HEK293T (cell line): ENCODE measurements at regions not wholly inside any gene's neighbourhood (a gene's known extent, or its start where the extent isn't known, plus 50 kb on each side); places are given as distances from the start of the nearest gene placed in this dataset.

Experiments
- CTCF ChIA-PET: fragments of 350-600 bp; formaldehyde crosslinking; extraction: SDS; loops from one replicate; lab custom pipeline; 2021; ENCODE audit warnings: antibody characterized with exemption, inconsistent platforms; lab: Yijun Ruan, JAX
- POLR2A ChIA-PET: fragments of 350-600 bp; formaldehyde crosslinking; extraction: SDS; loops from one replicate; lab custom pipeline; 2020; ENCODE audit warnings: antibody characterized with exemption, inconsistent platforms; lab: Yijun Ruan, JAX
- DNase-seq: peaks from one replicate; pipeline ENCODE4 v3.0.0; 2012; ENCODE audit warnings: mixed read lengths; ENCODE audit errors: extremely low spot score
- ARNT ChIP-seq: fragments of 450-650 bp; IDR thresholded peaks from 2 replicates; pipeline ENCODE4 v1.6.1; 2017; ENCODE audit warnings: mild to moderate bottlenecking
- BHLHE40 ChIP-seq: fragments of 450-650 bp; IDR thresholded peaks from 2 replicates; pipeline ENCODE4 v1.6.1; 2016; ENCODE audit warnings: mild to moderate bottlenecking, moderate library complexity, borderline replicate concordance
- CTBP1 ChIP-seq: fragments of 450-650 bp; IDR thresholded peaks from 2 replicates; pipeline ENCODE4 v1.6.1; 2016; ENCODE audit warnings: borderline replicate concordance
- ELF4 ChIP-seq: fragments of 450-650 bp; IDR thresholded peaks from 2 replicates; pipeline ENCODE4 v1.6.1; 2017; ENCODE audit warnings: antibody characterized with exemption
- FOXA1 ChIP-seq: fragments of 450-650 bp; IDR thresholded peaks from 2 replicates; pipeline ENCODE4 v1.6.1; 2016; ENCODE audit warnings: mild to moderate bottlenecking
- FOXK2 ChIP-seq: fragments of 450-650 bp; IDR thresholded peaks from 2 replicates; pipeline ENCODE4 v1.6.1; 2016; ENCODE audit warnings: mild to moderate bottlenecking
- FOXM1 ChIP-seq: fragments of 450-650 bp; IDR thresholded peaks from 2 replicates; pipeline ENCODE4 v1.6.1; 2017; ENCODE audit warnings: mild to moderate bottlenecking, borderline replicate concordance
- HDGF ChIP-seq: fragments of 450-650 bp; IDR thresholded peaks from 2 replicates; pipeline ENCODE4 v1.6.1; 2017; ENCODE audit warnings: antibody characterized with exemption, borderline replicate concordance
- L3MBTL2 ChIP-seq: fragments of 450-650 bp; conservative IDR thresholded peaks from 2 replicates; pipeline ENCODE4 v1.6.1; 2016; ENCODE audit warnings: mild to moderate bottlenecking
- LEF1 ChIP-seq: fragments of 450-650 bp; IDR thresholded peaks from 2 replicates; pipeline ENCODE4 v1.6.1; 2017; ENCODE audit warnings: mild to moderate bottlenecking, borderline replicate concordance
- NFRKB ChIP-seq: fragments of 450-650 bp; IDR thresholded peaks from 2 replicates; pipeline ENCODE4 v1.6.1; 2016; ENCODE audit warnings: mild to moderate bottlenecking, moderate library complexity
- SP1 ChIP-seq: fragments of 450-650 bp; IDR thresholded peaks from 2 replicates; pipeline ENCODE4 v1.6.1; 2017
- SUZ12 ChIP-seq: fragments of 450-650 bp; IDR thresholded peaks from 2 replicates; pipeline ENCODE4 v1.6.1; 2016; ENCODE audit warnings: mild to moderate bottlenecking
- TARDBP ChIP-seq: fragments of 450-650 bp; IDR thresholded peaks from 2 replicates; pipeline ENCODE4 v1.6.1; 2016
- ZNF384 ChIP-seq: fragments of 450-650 bp; IDR thresholded peaks from 2 replicates; pipeline ENCODE4 v1.6.1; 2016
- TF ChIP-seq, protein P1 (sequence below): fragments of 450-650 bp; IDR thresholded peaks from 2 replicates; pipeline ENCODE4 v1.6.1; 2016

DNA sequence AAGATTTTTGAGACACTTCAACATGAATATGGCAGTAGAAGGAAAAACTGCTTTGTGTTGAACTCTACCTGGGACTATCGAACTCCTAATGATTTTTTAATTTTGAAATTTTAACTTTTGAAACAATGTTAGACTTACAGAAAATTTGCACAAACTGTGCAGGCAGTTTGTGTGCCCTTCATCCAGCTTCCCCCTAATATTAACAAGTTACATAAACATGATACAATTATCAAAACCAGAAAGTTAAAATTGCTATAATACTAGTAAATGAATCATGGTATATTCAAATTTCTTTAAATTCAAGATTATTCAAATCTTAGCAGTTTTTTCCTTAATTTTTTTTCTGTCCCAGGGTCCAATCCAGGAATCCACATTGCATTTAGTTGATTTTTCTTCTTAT lies 278.9 kb downstream of the ADGRL2 start:
- POLR2A ChIA-PET = no interaction called here
- CTCF ChIA-PET = no interaction called here
- TF ChIP-seq NFRKB = no peak
- TF ChIP-seq LEF1 = no peak
- TF ChIP-seq TARDBP = no peak
- TF ChIP-seq FOXA1 = no peak
- no peak for TF ChIP-seq ARNT
- TF ChIP-seq FOXK2 = no peak
- no peak for TF ChIP-seq SUZ12
- TF ChIP-seq L3MBTL2 = no peak
- TF ChIP-seq, protein P1, sequence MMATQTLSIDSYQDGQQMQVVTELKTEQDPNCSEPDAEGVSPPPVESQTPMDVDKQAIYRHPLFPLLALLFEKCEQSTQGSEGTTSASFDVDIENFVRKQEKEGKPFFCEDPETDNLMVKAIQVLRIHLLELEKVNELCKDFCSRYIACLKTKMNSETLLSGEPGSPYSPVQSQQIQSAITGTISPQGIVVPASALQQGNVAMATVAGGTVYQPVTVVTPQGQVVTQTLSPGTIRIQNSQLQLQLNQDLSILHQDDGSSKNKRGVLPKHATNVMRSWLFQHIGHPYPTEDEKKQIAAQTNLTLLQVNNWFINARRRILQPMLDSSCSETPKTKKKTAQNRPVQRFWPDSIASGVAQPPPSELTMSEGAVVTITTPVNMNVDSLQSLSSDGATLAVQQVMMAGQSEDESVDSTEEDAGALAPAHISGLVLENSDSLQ = no peak
- TF ChIP-seq ZNF384 = no peak
- no peak for TF ChIP-seq CTBP1
- TF ChIP-seq HDGF = no peak
- no peak for TF ChIP-seq BHLHE40
- TF ChIP-seq SP1 = no peak
- no peak for TF ChIP-seq FOXM1
- no peak for TF ChIP-seq ELF4
- no peak for DNase-seq

DNA sequence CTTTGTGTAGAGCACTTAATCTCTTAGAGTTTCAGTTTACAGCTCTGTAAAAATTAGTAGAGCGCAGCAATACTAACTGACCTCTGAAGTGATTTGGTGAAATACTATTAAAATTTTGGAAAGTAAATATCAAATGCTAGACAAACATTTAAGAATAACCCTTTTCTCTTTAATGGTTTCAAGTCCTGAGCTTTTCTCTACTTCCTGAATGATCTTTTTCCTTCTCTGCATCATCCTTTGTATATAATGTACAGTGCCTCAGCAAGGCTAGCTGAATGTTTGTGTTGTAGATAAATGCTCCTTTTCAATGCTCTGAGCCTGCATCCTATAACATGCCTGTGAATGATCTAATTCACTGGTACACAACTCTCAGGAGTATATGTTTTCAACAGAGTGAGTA lies 272.9 kb downstream of the ADGRL2 start:
- no peak for TF ChIP-seq ZNF384
- DNase-seq = no peak
- POLR2A ChIA-PET = interaction anchor here (0.6 kb wide), 1 partner anchor 9 kb away, joined by 3 read pairs; no protein-coding TSS in a partner anchor
- CTCF ChIA-PET = no interaction called here

DNA sequence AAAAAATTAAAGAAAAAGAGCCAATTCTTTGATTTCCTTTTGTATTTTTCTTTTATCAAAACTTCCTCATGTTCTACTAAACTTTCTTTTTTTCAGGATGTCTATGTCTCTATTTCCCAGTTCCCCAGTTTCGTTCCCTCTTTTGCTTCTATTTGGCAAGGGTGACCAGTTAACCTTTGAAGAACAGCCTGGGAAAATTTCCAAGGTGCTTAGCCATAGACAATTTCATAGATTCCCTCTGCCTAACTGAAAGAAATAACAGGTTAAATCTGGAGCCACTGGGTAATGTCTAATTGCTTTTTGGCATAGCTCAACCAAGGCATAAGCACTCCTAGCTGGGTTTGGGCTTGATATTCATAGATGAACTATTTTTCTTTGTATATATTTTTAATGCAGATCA lies 272.3 kb downstream of the ADGRL2 start:
- DNase-seq = no peak
- POLR2A ChIA-PET = interaction anchor here (0.6 kb wide), 1 partner anchor 8 kb away, joined by 3 read pairs; no protein-coding TSS in a partner anchor
- no peak for TF ChIP-seq FOXM1
- no peak for TF ChIP-seq L3MBTL2
- TF ChIP-seq LEF1 = no peak
- TF ChIP-seq FOXK2 = no peak
- TF ChIP-seq CTBP1 = no peak
- TF ChIP-seq NFRKB = no peak
- no peak for TF ChIP-seq HDGF
- TF ChIP-seq BHLHE40 = no peak
- TF ChIP-seq FOXA1 = no peak
- no peak for TF ChIP-seq SUZ12
- TF ChIP-seq SP1 = no peak
- no peak for TF ChIP-seq ELF4
- TF ChIP-seq, protein P1 = no peak
- CTCF ChIA-PET = no interaction called here

DNA sequence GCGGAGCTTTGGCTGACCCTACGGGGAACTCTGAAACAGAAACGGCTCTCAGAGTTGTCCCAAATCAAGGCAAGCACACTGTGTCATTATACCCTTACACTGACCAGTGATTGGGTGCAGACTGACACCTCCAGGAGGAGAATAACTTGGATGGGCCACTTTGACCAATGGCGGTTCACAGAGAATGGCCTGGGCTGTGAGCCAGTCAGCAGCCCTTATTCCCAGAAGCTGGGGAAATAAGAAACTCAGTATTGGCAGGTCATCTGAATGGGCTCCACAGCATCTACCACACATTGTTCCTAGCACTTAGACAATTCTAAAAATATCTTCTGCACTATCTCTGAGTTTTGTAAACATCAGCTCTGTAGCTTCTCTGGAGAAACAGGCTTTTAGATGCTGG lies 265.2 kb downstream of the ADGRL2 start:
- ChIA-PET POLR2A (no interaction called here), CTCF (no interaction called here)
- no peak for DNase-seq
- TF ChIP-seq CTBP1 (no peak), BHLHE40 (no peak), SUZ12 (no peak), ARNT (no peak), LEF1 (no peak)

DNA sequence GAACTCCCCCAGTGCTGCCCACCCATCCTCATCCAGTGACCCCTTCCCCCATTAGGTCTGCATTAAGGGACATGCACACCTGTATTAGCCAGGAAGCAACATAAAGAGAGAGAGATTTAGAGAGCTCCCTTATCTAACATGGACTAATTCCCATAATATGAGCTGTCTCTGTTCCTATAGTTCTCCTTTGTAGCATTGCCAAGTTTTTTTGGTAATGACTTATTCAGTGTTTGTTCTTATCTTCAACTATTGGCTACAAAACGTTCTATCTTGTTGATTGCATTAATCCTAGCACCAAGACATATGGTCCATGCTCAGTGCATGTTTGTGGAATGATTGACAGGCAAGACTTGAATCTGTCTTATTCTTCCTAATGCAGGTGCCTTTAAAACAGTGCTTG lies 264.0 kb downstream of the ADGRL2 start:
- CTCF ChIA-PET = interaction anchor here (0.6 kb wide), 1 partner anchor 8 kb away, joined by 3 read pairs; no protein-coding TSS in a partner anchor
- DNase-seq = no peak
- TF ChIP-seq, protein P1 = peak; percentile 62; the same call in 1 of the 2 replicates
- TF ChIP-seq FOXM1 = no peak
- POLR2A ChIA-PET = interaction anchor here (1.0 kb wide), 1 partner anchor 9 kb away, joined by 3 read pairs; no protein-coding TSS in a partner anchor

DNA sequence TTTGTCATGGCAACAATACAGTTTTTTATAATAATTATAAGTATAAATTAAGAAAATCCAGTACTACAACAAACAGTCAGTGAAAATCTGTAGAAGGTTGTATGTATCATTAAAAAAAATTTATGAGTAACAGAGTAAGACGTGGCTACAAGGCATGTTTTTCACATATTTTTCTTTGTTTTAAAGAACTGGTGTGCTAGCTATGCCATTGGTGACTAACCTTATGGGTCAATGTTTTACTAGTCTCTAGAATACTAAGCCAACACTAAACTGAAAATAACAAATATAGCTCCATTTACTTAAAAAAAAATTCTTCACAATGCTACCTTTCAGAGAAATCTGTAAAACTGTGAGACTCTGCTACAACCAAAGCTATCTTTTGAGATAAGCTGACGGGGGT lies 261.5 kb downstream of the ADGRL2 start:
- ChIA-PET POLR2A (no interaction called here), CTCF (no interaction called here)
- no peak for TF ChIP-seq SP1
- no peak for TF ChIP-seq TARDBP
- no peak for TF ChIP-seq FOXM1
- no peak for TF ChIP-seq L3MBTL2
- TF ChIP-seq ELF4 = no peak
- TF ChIP-seq FOXA1 = no peak
- TF ChIP-seq FOXK2 = no peak
- TF ChIP-seq CTBP1 = no peak
- TF ChIP-seq BHLHE40 = no peak
- no peak for DNase-seq

DNA sequence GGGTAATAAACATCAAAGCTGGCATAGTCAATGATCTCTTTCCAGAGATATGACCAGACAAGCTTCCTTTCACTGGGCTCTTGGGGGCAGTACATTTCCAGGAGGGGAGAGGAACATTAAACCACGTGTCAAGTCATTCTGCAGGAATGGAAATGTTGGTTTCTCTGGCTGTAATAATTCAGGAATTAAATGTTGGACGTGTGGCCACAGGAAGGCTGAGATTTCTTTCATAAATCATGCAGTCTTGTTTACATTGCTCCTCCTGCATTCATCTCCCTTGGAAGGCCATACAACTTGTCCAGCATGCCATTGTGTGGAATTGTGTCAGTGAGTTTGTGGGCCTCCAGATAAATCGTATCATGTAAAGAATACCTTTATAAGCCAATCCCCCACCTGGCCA lies 259.2 kb downstream of the ADGRL2 start:
- TF ChIP-seq CTBP1 (no peak), TARDBP (no peak), ZNF384 (no peak), FOXK2 (no peak), SP1 (no peak), SUZ12 (no peak), L3MBTL2 (no peak), FOXA1 (no peak), LEF1 (no peak), ARNT (no peak), HDGF (no peak), FOXM1 (no peak), BHLHE40 (no peak), NFRKB (no peak), ELF4 (no peak)
- TF ChIP-seq, protein P1 = no peak
- no peak for DNase-seq
- POLR2A ChIA-PET = no interaction called here
- CTCF ChIA-PET = interaction anchor here (0.6 kb wide), 1 partner anchor 318 kb away, joined by 3 read pairs; no protein-coding TSS in a partner anchor
